ENCODE measurements at regions not wholly inside any gene's neighbourhood (a gene's known extent, or its start where the extent isn't known, plus 50 kb on each side); places are given as distances from the start of the nearest gene placed in this dataset.

GRCh38 chr9:18250053-18250452 is 223.9 kb upstream of the ADAMTSL1 start (continued):
- TF ChIP-seq ZBTB33 (IDR thresholded peaks at IDR 0.05) (no peak), RELB (IDR thresholded peaks at IDR 0.05; ENCODE audit: low read depth) (no peak), YY1 (IDR thresholded peaks at IDR 0.05; ENCODE audit: low read depth, low read length) (no peak), ATF2 (IDR thresholded peaks at IDR 0.05; ENCODE audit: low read length) (no peak), ZNF217 (IDR thresholded peaks at IDR 0.05) (no peak)
- TF ChIP-seq, protein P1, sequence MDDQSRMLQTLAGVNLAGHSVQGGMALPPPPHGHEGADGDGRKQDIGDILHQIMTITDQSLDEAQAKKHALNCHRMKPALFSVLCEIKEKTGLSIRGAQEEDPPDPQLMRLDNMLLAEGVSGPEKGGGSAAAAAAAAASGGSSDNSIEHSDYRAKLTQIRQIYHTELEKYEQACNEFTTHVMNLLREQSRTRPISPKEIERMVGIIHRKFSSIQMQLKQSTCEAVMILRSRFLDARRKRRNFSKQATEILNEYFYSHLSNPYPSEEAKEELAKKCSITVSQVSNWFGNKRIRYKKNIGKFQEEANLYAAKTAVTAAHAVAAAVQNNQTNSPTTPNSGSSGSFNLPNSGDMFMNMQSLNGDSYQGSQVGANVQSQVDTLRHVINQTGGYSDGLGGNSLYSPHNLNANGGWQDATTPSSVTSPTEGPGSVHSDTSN (IDR thresholded peaks at IDR 0.05; ENCODE audit: insufficient replicate concordance, low read depth, low read length): no peak
- TF ChIP-seq, protein P2, sequence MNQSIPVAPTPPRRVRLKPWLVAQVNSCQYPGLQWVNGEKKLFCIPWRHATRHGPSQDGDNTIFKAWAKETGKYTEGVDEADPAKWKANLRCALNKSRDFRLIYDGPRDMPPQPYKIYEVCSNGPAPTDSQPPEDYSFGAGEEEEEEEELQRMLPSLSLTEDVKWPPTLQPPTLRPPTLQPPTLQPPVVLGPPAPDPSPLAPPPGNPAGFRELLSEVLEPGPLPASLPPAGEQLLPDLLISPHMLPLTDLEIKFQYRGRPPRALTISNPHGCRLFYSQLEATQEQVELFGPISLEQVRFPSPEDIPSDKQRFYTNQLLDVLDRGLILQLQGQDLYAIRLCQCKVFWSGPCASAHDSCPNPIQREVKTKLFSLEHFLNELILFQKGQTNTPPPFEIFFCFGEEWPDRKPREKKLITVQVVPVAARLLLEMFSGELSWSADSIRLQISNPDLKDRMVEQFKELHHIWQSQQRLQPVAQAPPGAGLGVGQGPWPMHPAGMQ (IDR thresholded peaks at IDR 0.05; ENCODE audit: borderline replicate concordance): no peak
